ENCODE measurements at regions not wholly inside any gene's neighbourhood (a gene's known extent, or its start where the extent isn't known, plus 50 kb on each side); places are given as distances from the start of the nearest gene placed in this dataset.

GRCh38 chr22:49198705-49199084 is 629.0 kb downstream of the BRD1 start:
- no peak for TF ChIP-seq CTCF (IDR thresholded peaks at IDR 0.05; ENCODE audit: low read depth, low read length)
- DNase-seq (ENCODE audit: extremely low read depth, low read depth), result no peak

DNA sequence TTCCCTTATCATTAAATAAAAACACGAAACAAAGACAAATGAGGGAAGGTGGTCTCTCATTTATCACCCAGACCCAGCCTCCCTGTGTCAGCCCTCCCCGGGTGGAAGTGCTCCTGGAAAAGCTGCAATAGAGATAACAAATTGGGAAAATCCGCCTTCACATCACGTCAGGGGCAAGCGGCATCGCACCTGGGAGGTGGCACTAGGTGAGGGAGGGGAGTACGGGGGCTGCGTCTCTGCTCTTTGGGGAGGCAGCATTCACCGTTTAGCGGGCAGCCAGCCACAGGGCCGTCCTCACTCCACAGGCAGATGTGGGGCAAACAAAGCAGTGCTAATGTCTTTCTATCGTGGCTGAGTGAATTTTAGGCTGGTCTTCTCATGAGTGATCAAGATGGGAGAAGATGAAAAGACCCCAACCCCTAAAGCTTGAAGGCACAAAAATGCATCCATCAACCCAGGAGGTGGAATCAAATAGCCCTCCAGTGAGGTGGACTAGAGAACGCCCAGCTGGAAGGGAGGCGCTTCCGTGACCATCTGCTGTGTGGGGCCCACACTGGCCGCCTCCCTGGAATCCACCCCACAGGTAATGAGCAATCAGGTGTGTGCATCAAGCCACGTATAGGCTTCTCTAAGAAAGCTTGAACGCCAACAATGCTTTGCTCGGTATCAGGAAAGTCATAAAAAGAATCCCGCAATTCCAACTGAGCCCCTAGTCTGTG is 629.5 kb downstream of the BRD1 start:
- no peak for TF ChIP-seq CTCF (IDR thresholded peaks at IDR 0.05; ENCODE audit: low read depth, low read length)
- DNase-seq (ENCODE audit: extremely low read depth, low read depth), result no peak

DNA sequence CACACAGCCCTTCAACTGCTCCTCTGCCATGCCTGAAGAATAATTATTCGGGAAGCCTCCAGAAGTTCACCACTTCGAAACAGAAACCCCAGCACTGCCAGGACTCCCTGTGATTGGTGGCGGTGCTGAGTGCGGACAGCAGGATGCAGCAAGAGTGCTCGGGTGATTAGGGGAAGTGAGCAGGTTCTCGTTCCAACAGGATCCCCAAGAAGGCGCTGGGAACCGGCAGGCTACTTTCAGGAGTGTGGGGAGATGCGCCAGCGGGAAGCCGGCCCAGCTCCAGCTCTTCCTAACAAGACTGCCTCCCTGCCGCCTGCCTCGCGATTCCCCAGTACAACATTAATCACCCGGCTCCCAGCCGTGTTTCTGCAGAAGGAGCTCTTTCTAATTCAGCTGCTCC is 630.2 kb downstream of the BRD1 start:
- DNase-seq (ENCODE audit: extremely low read depth, low read depth), result no peak
- no peak for TF ChIP-seq CTCF (IDR thresholded peaks at IDR 0.05; ENCODE audit: low read depth, low read length)

DNA sequence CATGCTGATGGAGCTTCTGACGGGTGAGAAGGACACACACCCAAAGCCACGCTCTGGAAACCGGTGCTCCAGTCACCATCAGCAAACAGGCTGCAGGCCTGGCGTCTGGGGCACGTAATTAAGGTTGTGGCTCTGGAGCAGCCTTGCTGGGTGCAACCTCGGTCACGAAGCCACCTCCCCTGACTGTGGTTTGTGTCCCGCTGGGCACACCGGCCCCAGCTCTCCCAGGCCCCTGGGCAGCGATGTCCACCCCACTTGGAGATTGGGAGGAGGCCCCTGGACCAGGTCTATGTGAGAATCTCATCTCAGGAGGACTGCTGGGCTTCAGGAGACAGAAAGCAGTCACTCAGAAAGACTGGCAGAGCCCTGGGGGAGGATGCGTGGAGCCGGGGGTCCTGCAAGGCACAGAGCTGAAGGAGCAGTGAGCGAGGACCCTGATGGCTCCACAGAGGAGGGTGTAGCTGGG is 631.6 kb downstream of the BRD1 start:
- no peak for TF ChIP-seq CTCF (IDR thresholded peaks at IDR 0.05; ENCODE audit: low read depth, low read length)
- DNase-seq (ENCODE audit: extremely low read depth, low read depth), result no peak

GRCh38 chr22:49195636-49196035 is 632.0 kb downstream of the BRD1 start:
- DNase-seq (ENCODE audit: extremely low read depth, low read depth), result no peak
- no peak for TF ChIP-seq CTCF (IDR thresholded peaks at IDR 0.05; ENCODE audit: low read depth, low read length)

- no peak for DNase-seq (ENCODE audit: extremely low read depth, low read depth)
- TF ChIP-seq CTCF (IDR thresholded peaks at IDR 0.05; ENCODE audit: low read depth, low read length), result no peak
Measured at GRCh38 chr22:49193901-49194465, 633.7 kb downstream of the BRD1 start.

GRCh38 chr22:49193348-49193747 is 634.3 kb downstream of the BRD1 start:
- DNase-seq (ENCODE audit: extremely low read depth, low read depth), result no peak
- TF ChIP-seq CTCF (IDR thresholded peaks at IDR 0.05; ENCODE audit: low read depth, low read length), result no peak
